GM23338 (cell line): ENCODE measurements at regions not wholly inside any gene's neighbourhood (a gene's known extent, or its start where the extent isn't known, plus 50 kb on each side); places are given as distances from the start of the nearest gene placed in this dataset.

Source experiments
- ATAC-seq: fragments of 200-7000 bp; cut with Tn5 transposase; 3 replicates; pipeline ENCODE4 v1.9.1; 2020
- DNase-seq: peaks from one replicate; pipeline ENCODE4 v3.0.0-alpha.2; 2015; ENCODE audit warnings: low spot score
- H2AFZ ChIP-seq: fragments of 200-600 bp; sonication (generic); 2 replicates; pipeline ENCODE4 v1.8.0; 2016; ENCODE audit warnings: antibody characterized with exemption, mild to moderate bottlenecking, moderate library complexity
- H3F3A ChIP-seq: fragments of 200-600 bp; sonication (generic); replicated peaks from 2 replicates; pipeline ENCODE4 v1.8.0; 2017; ENCODE audit warnings: antibody characterized with exemption, mixed run types, low read depth
- H3K27ac ChIP-seq: fragments of 200-600 bp; sonication (generic); 2 replicates; pipeline ENCODE4 v1.6.1; 2016; ENCODE audit warnings: low read depth
- H3K27me3 ChIP-seq: fragments of 200-600 bp; sonication (generic); 2 replicates; pipeline ENCODE4 v1.8.0; 2016; ENCODE audit warnings: mild to moderate bottlenecking, mixed run types, moderate library complexity; ENCODE audit not compliant: insufficient read depth
- H3K36me3 ChIP-seq: fragments of 200-600 bp; sonication (generic); 2 replicates; pipeline ENCODE4 v1.8.0; 2016; ENCODE audit warnings: mild to moderate bottlenecking; ENCODE audit not compliant: insufficient read depth
- H3K4me1 ChIP-seq: fragments of 200-600 bp; sonication (generic); 2 replicates; pipeline ENCODE4 v1.8.0; 2016; ENCODE audit warnings: mild to moderate bottlenecking, moderate library complexity; ENCODE audit not compliant: insufficient read depth
- H3K4me2 ChIP-seq: fragments of 200-600 bp; sonication (generic); 2 replicates; pipeline ENCODE4 v1.7.1; 2017; ENCODE audit warnings: mixed run types
- H3K4me3 ChIP-seq: fragments of 200-600 bp; sonication (generic); 2 replicates; pipeline ENCODE4 v1.6.1; 2016; ENCODE audit warnings: mixed run types
- H3K79me2 ChIP-seq: fragments of 200-600 bp; sonication (generic); replicated peaks from 2 replicates; pipeline ENCODE4 v1.8.0; 2017; ENCODE audit warnings: mild to moderate bottlenecking; ENCODE audit not compliant: insufficient read depth
- H3K9me2 ChIP-seq: fragments of 200-600 bp; sonication (generic); 2 replicates; pipeline ENCODE4 v1.8.0; 2017; ENCODE audit not compliant: insufficient read depth
- H4K20me1 ChIP-seq: fragments of 200-600 bp; sonication (generic); replicated peaks from 2 replicates; pipeline ENCODE4 v1.8.0; 2017; ENCODE audit warnings: mild to moderate bottlenecking; ENCODE audit not compliant: insufficient read depth
- H3K27ac Mint-ChIP-seq: 2 replicates; pipeline ENCODE4 v1.8.0; 2020; ENCODE audit warnings: inconsistent platforms, mild to moderate bottlenecking, moderate library complexity, mixed read lengths
- H3K27me3 Mint-ChIP-seq: 3 replicates; pipeline ENCODE4 v1.8.0; 2022; ENCODE audit warnings: low read depth, mild to moderate bottlenecking, moderate library complexity, mixed read lengths, inconsistent platforms; ENCODE audit not compliant: insufficient read depth, poor library complexity
- H3K36me3 Mint-ChIP-seq: 3 replicates; pipeline ENCODE4 v1.8.0; 2021; ENCODE audit warnings: low read depth, mild to moderate bottlenecking, inconsistent platforms, moderate library complexity, mixed read lengths
- H3K4me1 Mint-ChIP-seq: 3 replicates; pipeline ENCODE4 v1.8.0; 2020; ENCODE audit warnings: mild to moderate bottlenecking, inconsistent platforms, mixed read lengths
- H3K4me3 Mint-ChIP-seq: 3 replicates; pipeline ENCODE4 v1.8.0; 2021; ENCODE audit warnings: moderate library complexity, mild to moderate bottlenecking, inconsistent platforms, mixed read lengths
- H3K9me3 Mint-ChIP-seq: 3 replicates; pipeline ENCODE4 v1.8.0; 2020; ENCODE audit warnings: moderate library complexity, mild to moderate bottlenecking, inconsistent platforms, mixed read lengths
- CREB1 ChIP-seq: fragments of 250-450 bp; sonication (Bioruptor Pico); IDR thresholded peaks from 2 replicates; pipeline ENCODE4 v1.5.0; 2020; ENCODE audit warnings: low read depth, mild to moderate bottlenecking, moderate library complexity
- EZH2 ChIP-seq: fragments of 200-600 bp; sonication (generic); IDR thresholded peaks from one replicate; pipeline ENCODE4 v1.8.0; 2017; ENCODE audit warnings: antibody characterized with exemption, mild to moderate bottlenecking, low read depth; ENCODE audit not compliant: unreplicated experiment
- EZH2phosphoT487 ChIP-seq: fragments of 200-600 bp; sonication (generic); IDR thresholded peaks from one replicate; pipeline ENCODE4 v1.8.1; 2018; ENCODE audit warnings: antibody characterized with exemption; ENCODE audit not compliant: unreplicated experiment
- NANOG ChIP-seq: IDR thresholded peaks from 2 replicates; pipeline ENCODE4 v1.6.1; 2016; ENCODE audit warnings: antibody characterized with exemption, borderline replicate concordance
- POLR2AphosphoS5 ChIP-seq: IDR thresholded peaks from 2 replicates; pipeline ENCODE4 v1.6.1; 2016; ENCODE audit warnings: antibody characterized with exemption, low read depth
- STAT1 ChIP-seq: IDR thresholded peaks from one replicate; pipeline ENCODE4 v1.6.1; 2016; ENCODE audit warnings: antibody characterized with exemption; ENCODE audit not compliant: unreplicated experiment
- ZNF114 ChIP-seq: fragments of 250-450 bp; sonication (Bioruptor Pico); IDR thresholded peaks from 2 replicates; pipeline ENCODE4 v1.5.0; 2020; ENCODE audit warnings: mild to moderate bottlenecking, moderate library complexity
- ZNF462 ChIP-seq: fragments of 250-450 bp; sonication (Bioruptor Pico); IDR thresholded peaks from 2 replicates; pipeline ENCODE4 v1.5.0; 2020; ENCODE audit warnings: mild to moderate bottlenecking, moderate library complexity
- TF ChIP-seq, protein P1 (sequence below): IDR thresholded peaks from 2 replicates; pipeline ENCODE4 v1.6.1; 2016; ENCODE audit warnings: antibody characterized with exemption

DNA sequence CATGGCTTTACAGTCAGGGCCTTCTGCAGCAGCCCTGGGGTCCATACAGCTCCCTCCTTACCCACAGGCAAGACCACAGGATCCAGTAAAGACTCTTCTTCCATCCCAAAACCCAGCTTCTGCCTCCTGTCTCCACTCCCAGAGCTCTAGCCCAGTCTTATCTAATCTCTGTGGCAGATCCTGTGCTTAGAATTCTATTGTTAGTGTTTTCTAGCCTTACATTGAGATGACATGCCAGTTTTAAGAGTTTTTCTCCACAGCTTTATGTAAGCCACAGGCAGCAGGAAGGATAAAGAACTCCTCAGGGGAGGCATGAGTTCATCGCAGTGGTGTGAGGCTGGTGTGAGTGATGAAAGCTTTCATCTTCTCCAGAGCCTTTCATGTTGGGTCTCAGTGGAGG, 129.1 kb downstream of the RCHY1 start (continued):
- TF ChIP-seq ZNF462 (CRISPR knock-in tag) (no peak), EZH2 (no peak), NANOG (no peak), EZH2phosphoT487 (no peak), POLR2AphosphoS5 (no peak), STAT1 (no peak)

DNA sequence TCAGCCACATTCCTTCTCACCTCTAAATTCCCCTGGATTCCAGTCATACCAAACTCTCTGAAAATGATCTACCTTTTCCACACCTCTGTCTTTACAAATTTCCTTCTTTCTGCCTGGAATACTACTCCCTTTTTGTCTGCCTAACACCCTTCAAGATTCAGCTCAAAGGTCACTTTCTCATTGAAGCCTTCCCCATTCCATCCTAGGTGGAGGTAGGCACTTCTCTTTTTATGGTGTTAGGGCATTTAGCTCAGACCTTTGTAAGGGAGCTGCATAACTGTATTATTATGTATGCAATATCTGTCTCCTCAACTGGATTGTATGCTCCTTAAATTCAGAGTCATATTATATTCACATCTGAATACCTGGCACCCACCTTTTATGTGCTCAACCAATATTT, 137.7 kb downstream of the RCHY1 start:
- Histone ChIP-seq H3F3A (no peaks in the 10 kb centered on the region), H3K36me3 (0 out of 2 replicates have a peak, but pooled peaks cover 3% of the 10 kb centered on the region), H3K79me2 (no peaks in the 10 kb centered on the region), H3K4me1 (no peaks in the 10 kb centered on the region), H3K4me3 (no peak overlapping the region), H3K27ac (no peak overlapping the region), H4K20me1 (no peaks in the 10 kb centered on the region), H3K27me3 (no peaks in the 10 kb centered on the region), H3K4me2 (no peak overlapping the region), H3K9me2 (no peaks in the 10 kb centered on the region), H2AFZ (no peak overlapping the region)
- peaks cover 2% of the 10 kb centered on the region for H3K27me3 Mint-ChIP-seq
- no peak overlapping the region for H3K27ac Mint-ChIP-seq
- ATAC-seq (no peak), DNase-seq (no peak)
- H3K36me3 Mint-ChIP-seq = peaks cover 9% of the 10 kb centered on the region
- no peaks in the 10 kb centered on the region for H3K4me1 Mint-ChIP-seq
- no peak overlapping the region for H3K4me3 Mint-ChIP-seq
- H3K9me3 Mint-ChIP-seq = peaks cover 37% of the 10 kb centered on the region
- no peak for TF ChIP-seq EZH2phosphoT487
- TF ChIP-seq, protein P1, sequence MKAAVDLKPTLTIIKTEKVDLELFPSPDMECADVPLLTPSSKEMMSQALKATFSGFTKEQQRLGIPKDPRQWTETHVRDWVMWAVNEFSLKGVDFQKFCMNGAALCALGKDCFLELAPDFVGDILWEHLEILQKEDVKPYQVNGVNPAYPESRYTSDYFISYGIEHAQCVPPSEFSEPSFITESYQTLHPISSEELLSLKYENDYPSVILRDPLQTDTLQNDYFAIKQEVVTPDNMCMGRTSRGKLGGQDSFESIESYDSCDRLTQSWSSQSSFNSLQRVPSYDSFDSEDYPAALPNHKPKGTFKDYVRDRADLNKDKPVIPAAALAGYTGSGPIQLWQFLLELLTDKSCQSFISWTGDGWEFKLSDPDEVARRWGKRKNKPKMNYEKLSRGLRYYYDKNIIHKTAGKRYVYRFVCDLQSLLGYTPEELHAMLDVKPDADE = no peak
- no peak for TF ChIP-seq ZNF462 (CRISPR knock-in tag)
- TF ChIP-seq CREB1 = no peak
- TF ChIP-seq ZNF114 (CRISPR knock-in tag) = no peak
- no peak for TF ChIP-seq NANOG
- no peak for TF ChIP-seq STAT1
- TF ChIP-seq EZH2 = no peak
